H9 (cell line): ENCODE measurements at regions not wholly inside any gene's neighbourhood (a gene's known extent, or its start where the extent isn't known, plus 50 kb on each side); places are given as distances from the start of the nearest gene placed in this dataset.

Experiments used
- DNase-seq: peaks from one replicate; pipeline ENCODE4 v3.0.0-alpha.2; 2017
- H2AFZ ChIP-seq: one replicate; pipeline ENCODE4 v1.6.1; 2013; ENCODE audit warnings: mild to moderate bottlenecking, low read length, control low read depth, moderate library complexity
- H2AK5ac ChIP-seq: 2 replicates; pipeline ENCODE4 v1.6.1; 2013; ENCODE audit warnings: low read length, control low read depth, mixed read lengths; ENCODE audit not compliant: insufficient read length
- H2BK120ac ChIP-seq: one replicate; pipeline ENCODE4 v1.6.1; 2013; ENCODE audit warnings: low read depth, mild to moderate bottlenecking, low read length, control low read depth, inconsistent platforms; ENCODE audit not compliant: poor library complexity, severe bottlenecking
- H2BK12ac ChIP-seq: 2 replicates; pipeline ENCODE4 v1.6.1; 2013; ENCODE audit warnings: low read length, control low read depth, mixed read lengths, low read depth; ENCODE audit not compliant: insufficient read length
- H2BK15ac ChIP-seq: 2 replicates; pipeline ENCODE4 v1.6.1; 2013; ENCODE audit warnings: low read depth, low read length, control low read depth
- H2BK20ac ChIP-seq: one replicate; pipeline ENCODE4 v1.6.1; 2013; ENCODE audit warnings: low read depth, mild to moderate bottlenecking, low read length, control low read depth, inconsistent platforms; ENCODE audit not compliant: poor library complexity, severe bottlenecking
- H2BK5ac ChIP-seq: 2 replicates; pipeline ENCODE4 v1.6.1; 2013; ENCODE audit warnings: low read length, control low read depth, mixed read lengths; ENCODE audit not compliant: insufficient read length
- H3K14ac ChIP-seq: 2 replicates; pipeline ENCODE4 v1.6.1; 2013; ENCODE audit warnings: low read length, control low read depth; ENCODE audit not compliant: insufficient read depth
- H3K18ac ChIP-seq: 2 replicates; pipeline ENCODE4 v1.6.1; 2013; ENCODE audit warnings: low read depth, mild to moderate bottlenecking, mixed read lengths, low read length, control low read depth; ENCODE audit not compliant: insufficient read length
- H3K23ac ChIP-seq: 2 replicates; pipeline ENCODE4 v1.6.1; 2013; ENCODE audit warnings: low read length, control low read depth, mixed read lengths, low read depth; ENCODE audit not compliant: insufficient read length
- H3K23me2 ChIP-seq: 2 replicates; pipeline ENCODE4 v1.6.1; 2013; ENCODE audit warnings: low read depth, mild to moderate bottlenecking, mixed read lengths, low read length, control low read depth; ENCODE audit not compliant: insufficient read length, poor library complexity, severe bottlenecking
- H3K27ac ChIP-seq: 2 replicates; pipeline ENCODE4 v1.5.1; 2013; ENCODE audit warnings: low read length, control low read depth, mixed read lengths, low read depth; ENCODE audit not compliant: insufficient read length
- H3K27me3 ChIP-seq: 2 replicates; pipeline ENCODE4 v1.6.1; 2013; ENCODE audit warnings: low read length, control low read depth, inconsistent platforms; ENCODE audit not compliant: insufficient read depth
- H3K4ac ChIP-seq: 2 replicates; pipeline ENCODE4 v1.6.1; 2013; ENCODE audit warnings: low read depth, mild to moderate bottlenecking, control low read depth, inconsistent platforms, low read length, moderate library complexity
- H3K4me1 ChIP-seq: 2 replicates; pipeline ENCODE4 v1.6.1; 2013; ENCODE audit warnings: low read length, control low read depth, inconsistent platforms; ENCODE audit not compliant: insufficient read depth
- H3K4me2 ChIP-seq: 2 replicates; pipeline ENCODE4 v1.6.1; 2013; ENCODE audit warnings: low read length, control low read depth, mixed read lengths; ENCODE audit not compliant: insufficient read length, insufficient read depth
- H3K56ac ChIP-seq: 2 replicates; pipeline ENCODE4 v1.6.1; 2013; ENCODE audit warnings: low read depth, mild to moderate bottlenecking, mixed read lengths, low read length, control low read depth; ENCODE audit not compliant: insufficient read length
- H3K79me1 ChIP-seq: 2 replicates; pipeline ENCODE4 v1.6.1; 2013; ENCODE audit warnings: low read depth, mild to moderate bottlenecking, moderate library complexity, low read length, control low read depth, inconsistent platforms; ENCODE audit not compliant: insufficient read depth, poor library complexity, severe bottlenecking
- H3K79me2 ChIP-seq: 2 replicates; pipeline ENCODE4 v1.6.1; 2013; ENCODE audit warnings: low read length, control low read depth, inconsistent platforms; ENCODE audit not compliant: insufficient read depth
- H3K9ac ChIP-seq: 2 replicates; pipeline ENCODE4 v1.6.1; 2013; ENCODE audit warnings: low read length, control low read depth, mixed read lengths; ENCODE audit not compliant: insufficient read length; ENCODE audit errors: extremely low read depth
- H3K9me3 ChIP-seq: one replicate; pipeline ENCODE4 v1.6.1; 2013; ENCODE audit warnings: low read depth, low read length, inconsistent platforms; ENCODE audit not compliant: control insufficient read depth
- H3T11ph ChIP-seq: one replicate; pipeline ENCODE4 v1.6.1; 2013; ENCODE audit warnings: mild to moderate bottlenecking, low read length, control low read depth, inconsistent platforms
- H4K20me1 ChIP-seq: one replicate; pipeline ENCODE4 v1.6.1; 2013; ENCODE audit not compliant: control insufficient read depth, insufficient read length, insufficient read depth
- H4K5ac ChIP-seq: 2 replicates; pipeline ENCODE4 v1.6.1; 2013; ENCODE audit warnings: low read depth, mild to moderate bottlenecking, mixed read lengths, low read length, control low read depth; ENCODE audit not compliant: insufficient read length
- H4K8ac ChIP-seq: replicated peaks from 2 replicates; pipeline ENCODE4 v1.6.1; 2013; ENCODE audit warnings: low read length, control low read depth, mixed read lengths, low read depth; ENCODE audit not compliant: insufficient read length
- H4K91ac ChIP-seq: 2 replicates; pipeline ENCODE4 v1.6.1; 2013; ENCODE audit warnings: low read depth, mild to moderate bottlenecking, moderate library complexity, mixed read lengths, low read length, control low read depth; ENCODE audit not compliant: insufficient read length
- H3K27ac Mint-ChIP-seq, 3 experiments: 2 replicates in 2 of 3; 3 replicates in 1 of 3; pipeline ENCODE4 v1.8.0; 2020 to 2021; ENCODE audit warnings: mixed read lengths in 3 of 3, mild to moderate bottlenecking in 1 of 3, moderate library complexity in 1 of 3
- H3K27me3 Mint-ChIP-seq: 2 replicates; pipeline ENCODE4 v1.8.0; 2021; ENCODE audit warnings: low read depth, mild to moderate bottlenecking, moderate library complexity, mixed read lengths
- H3K36me3 Mint-ChIP-seq, 3 experiments: 2 replicates in 2 of 3; 3 replicates in 1 of 3; pipeline ENCODE4 v1.8.0; 2020 to 2021; ENCODE audit warnings: low read depth in 3 of 3, mixed read lengths in 3 of 3; ENCODE audit not compliant: insufficient read depth in 1 of 3
- H3K4me1 Mint-ChIP-seq, 2 experiments: 2 replicates each; pipeline ENCODE4 v1.8.0; 2020; ENCODE audit warnings: mixed read lengths in 2 of 2
- H3K4me3 Mint-ChIP-seq, 2 experiments: 2 replicates in 1 of 2; 3 replicates in 1 of 2; pipeline ENCODE4 v1.8.0; 2020 to 2021; ENCODE audit warnings: mild to moderate bottlenecking in 2 of 2, mixed read lengths in 2 of 2, moderate library complexity in 1 of 2
- H3K9me3 Mint-ChIP-seq, 2 experiments: 2 replicates in 1 of 2; 3 replicates in 1 of 2; pipeline ENCODE4 v1.8.0; 2020; ENCODE audit warnings: mild to moderate bottlenecking in 2 of 2, mixed read lengths in 2 of 2, moderate library complexity in 1 of 2
- CTCF ChIP-seq: fragments of 200-600 bp; sonication (generic); conservative IDR thresholded peaks from 3 replicates; pipeline ENCODE4 v1.8.0; 2021; ENCODE audit warnings: antibody characterized with exemption, mild to moderate bottlenecking
- WGBS: extraction: QIAGEN DNeasy Blood & Tissue Kit; methylation state at CpG from one replicate; pipeline ENCODE4 v1.1.7; 2013; ENCODE audit warnings: missing lambda C conversion rate, low lambda C conversion rate, mixed read lengths; ENCODE audit not compliant: insufficient read length; ENCODE audit errors: extremely low coverage; 5-methylcytosine and 5-hydroxymethylcytosine counted together

- H3K14ac ChIP-seq, result no peak overlapping the region
- peaks cover 35 to 37% of the 10 kb centered on the region in 2 experiments for H3K4me1 Mint-ChIP-seq
- no peaks in the 10 kb centered on the region for H3K4me1 ChIP-seq
- H3K79me2 ChIP-seq, result no peaks in the 10 kb centered on the region
- no peak overlapping the region for H3K27ac ChIP-seq
- WGBS, result no CpG with 5 or more reads among the region's 15 CpGs
- H3K27me3 ChIP-seq, result no peaks in the 10 kb centered on the region
- H2BK15ac ChIP-seq, result no peak overlapping the region
- TF ChIP-seq CTCF, result no peak
- no peak overlapping the region for H2BK5ac ChIP-seq
- H2BK120ac ChIP-seq, result no peak overlapping the region
- no peak for DNase-seq
- H3K4me2 ChIP-seq, result no peak overlapping the region
- no peak overlapping the region for H3K56ac ChIP-seq
- H3K4me3 Mint-ChIP-seq, result no peak overlapping the region
- no peak overlapping the region for H4K5ac ChIP-seq
- H3K23me2 ChIP-seq, result no peaks in the 10 kb centered on the region
- H3K23ac ChIP-seq, result no peak overlapping the region
- no peaks in the 10 kb centered on the region for H3K9me3 ChIP-seq
- H2AK5ac ChIP-seq, result no peak overlapping the region
- no peak overlapping the region for H3K18ac ChIP-seq
- H3K9ac ChIP-seq, result no peak overlapping the region
- H4K91ac ChIP-seq, result no peak overlapping the region
- peaks cover 25% of the 10 kb centered on the region for H3K27me3 Mint-ChIP-seq
- H3K79me1 ChIP-seq, result no peaks in the 10 kb centered on the region
- no peak overlapping the region for H3K27ac Mint-ChIP-seq
- H2BK12ac ChIP-seq, result no peak overlapping the region
- no peak overlapping the region for H3T11ph ChIP-seq
- H3K4ac ChIP-seq, result no peak overlapping the region
- no peaks in the 10 kb centered on the region for H4K20me1 ChIP-seq
- no peak overlapping the region for H4K8ac ChIP-seq
- H3K36me3 Mint-ChIP-seq, result no peaks in the 10 kb centered on the region
- no peak overlapping the region for H2AFZ ChIP-seq
- peaks cover 0 to 3% of the 10 kb centered on the region in 2 experiments; a peak in 3 of 5 replicates for H3K9me3 Mint-ChIP-seq
- no peak overlapping the region for H2BK20ac ChIP-seq
These were observed 54.9 kb upstream of the AJAP1 start for GRCh38 chr1:4599521-4599920.
